ENCODE measurements at regions not wholly inside any gene's neighbourhood (a gene's known extent, or its start where the extent isn't known, plus 50 kb on each side); places are given as distances from the start of the nearest gene placed in this dataset.

GRCh38 chr1:63127376-63127775 is 195.0 kb upstream of the FOXD3 start:
- TF ChIP-seq CTCF (IDR thresholded peaks at IDR 0.05) (no peak), POLR2A (IDR thresholded peaks at IDR 0.05) (no peak)

All from breast epithelium (tissue), 3 donors.